ENCODE measurements at regions not wholly inside any gene's neighbourhood (a gene's known extent, or its start where the extent isn't known, plus 50 kb on each side); places are given as distances from the start of the nearest gene placed in this dataset.

DNA sequence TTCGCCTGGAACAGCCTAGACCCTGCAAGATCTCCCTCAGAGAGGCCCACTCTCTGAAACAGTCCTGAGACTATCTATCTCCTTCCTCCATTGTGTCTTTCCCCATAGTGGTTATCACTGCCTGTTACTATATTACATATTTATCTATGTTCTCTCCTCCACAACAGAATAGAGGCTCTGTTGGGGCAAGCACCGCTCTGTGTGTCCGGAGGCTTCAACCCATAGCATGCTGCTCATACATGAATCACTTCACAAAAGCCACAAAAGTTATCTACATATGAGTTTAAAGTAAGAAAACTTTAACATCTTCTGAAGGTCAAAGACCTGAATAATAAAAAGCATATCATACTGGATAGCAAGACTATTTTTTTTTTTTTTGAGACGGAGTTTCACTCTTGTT is 242.1 kb upstream of the HS6ST1 start:
- H3K27me3 ChIP-seq (ENCODE audit: low read length), result no peaks in the 10 kb centered on the region; the same call in 1 of the 2 replicates
- no peaks in the 10 kb centered on the region for H3K36me3 ChIP-seq (ENCODE audit: low read length)
- H3K27ac ChIP-seq (ENCODE audit: low read depth, low read length), result no peak overlapping the region
- TF ChIP-seq, protein P1, sequence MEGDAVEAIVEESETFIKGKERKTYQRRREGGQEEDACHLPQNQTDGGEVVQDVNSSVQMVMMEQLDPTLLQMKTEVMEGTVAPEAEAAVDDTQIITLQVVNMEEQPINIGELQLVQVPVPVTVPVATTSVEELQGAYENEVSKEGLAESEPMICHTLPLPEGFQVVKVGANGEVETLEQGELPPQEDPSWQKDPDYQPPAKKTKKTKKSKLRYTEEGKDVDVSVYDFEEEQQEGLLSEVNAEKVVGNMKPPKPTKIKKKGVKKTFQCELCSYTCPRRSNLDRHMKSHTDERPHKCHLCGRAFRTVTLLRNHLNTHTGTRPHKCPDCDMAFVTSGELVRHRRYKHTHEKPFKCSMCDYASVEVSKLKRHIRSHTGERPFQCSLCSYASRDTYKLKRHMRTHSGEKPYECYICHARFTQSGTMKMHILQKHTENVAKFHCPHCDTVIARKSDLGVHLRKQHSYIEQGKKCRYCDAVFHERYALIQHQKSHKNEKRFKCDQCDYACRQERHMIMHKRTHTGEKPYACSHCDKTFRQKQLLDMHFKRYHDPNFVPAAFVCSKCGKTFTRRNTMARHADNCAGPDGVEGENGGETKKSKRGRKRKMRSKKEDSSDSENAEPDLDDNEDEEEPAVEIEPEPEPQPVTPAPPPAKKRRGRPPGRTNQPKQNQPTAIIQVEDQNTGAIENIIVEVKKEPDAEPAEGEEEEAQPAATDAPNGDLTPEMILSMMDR (IDR thresholded peaks at IDR 0.05; ENCODE audit: insufficient read depth, low read length, poor library complexity, severe bottlenecking), result no peak
- TF ChIP-seq EZH2phosphoT487 (conservative IDR thresholded peaks at IDR 0.05; ENCODE audit: low read length), result no peak
- H3F3A ChIP-seq (ENCODE audit: insufficient read depth), result no peaks in the 10 kb centered on the region
- H3K9ac ChIP-seq (ENCODE audit: low read length), result no peak overlapping the region
- H3K4me2 ChIP-seq (ENCODE audit: low read depth, low read length, poor library complexity, severe bottlenecking), result no peak overlapping the region
- H2AFZ ChIP-seq (ENCODE audit: low read depth, low read length, severe bottlenecking), result no peak overlapping the region
- no peaks in the 10 kb centered on the region for H4K20me1 ChIP-seq (ENCODE audit: low read depth, low read length)
- no peaks in the 10 kb centered on the region for H3K9me3 ChIP-seq (ENCODE audit: insufficient read depth, low read length)
- H3K9me2 ChIP-seq (replicated peaks; ENCODE audit: insufficient read depth, low read length), result no peaks in the 10 kb centered on the region
- H3K4me3 ChIP-seq (ENCODE audit: insufficient read depth, low read length, poor library complexity, severe bottlenecking), result no peak overlapping the region
- H3K79me2 ChIP-seq (ENCODE audit: insufficient read depth, low read length), result no peaks in the 10 kb centered on the region

DNA sequence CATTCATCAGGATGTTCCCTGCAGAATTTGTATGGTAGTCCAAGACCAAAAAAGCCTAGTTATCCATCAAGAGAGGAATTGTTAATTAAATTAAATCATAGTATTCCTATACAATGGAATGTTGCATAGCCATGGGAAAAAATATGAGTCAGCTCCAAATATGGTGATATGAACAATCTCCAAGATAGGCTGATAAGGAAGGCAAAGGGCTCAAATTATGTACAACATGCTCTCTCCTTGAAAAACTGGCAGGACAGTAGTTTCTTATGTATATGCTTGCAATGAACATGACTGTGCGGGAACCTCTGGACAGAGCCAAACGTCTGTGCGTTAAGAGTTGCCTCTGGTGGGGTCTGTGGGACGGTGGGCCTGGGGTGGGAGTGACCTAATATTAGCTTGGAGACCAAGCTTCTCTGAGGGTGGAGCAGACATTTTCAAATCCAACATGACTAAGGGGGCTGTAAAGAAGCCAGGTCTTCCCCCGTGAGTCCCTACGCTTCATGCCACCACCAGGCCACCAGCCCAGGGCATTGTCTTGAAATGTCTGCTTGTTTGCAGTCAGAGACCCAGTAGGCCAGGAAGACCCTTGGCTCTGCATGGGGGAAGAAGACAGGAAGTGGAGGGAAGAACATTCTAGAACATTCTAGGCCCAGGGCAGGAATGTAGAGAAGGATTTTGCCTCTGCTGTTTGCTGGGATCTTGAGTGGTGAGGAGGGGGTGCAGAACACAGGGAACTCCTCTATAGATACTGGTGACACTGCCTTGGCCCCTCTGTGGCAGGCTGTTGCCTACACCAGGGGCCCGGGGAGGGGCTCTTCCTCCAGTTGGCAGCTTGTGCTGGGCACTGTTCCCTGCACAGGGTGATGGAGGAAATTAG is 244.0 kb upstream of the HS6ST1 start:
- Histone ChIP-seq H3K79me2 (ENCODE audit: insufficient read depth, low read length) (no peaks in the 10 kb centered on the region), H3K36me3 (ENCODE audit: low read length) (no peaks in the 10 kb centered on the region), H3F3A (ENCODE audit: insufficient read depth) (no peaks in the 10 kb centered on the region), H3K27me3 (ENCODE audit: low read length) (no peaks in the 10 kb centered on the region; the same call in 1 of the 2 replicates), H2AFZ (ENCODE audit: low read depth, low read length, severe bottlenecking) (no peak overlapping the region), H3K27ac (ENCODE audit: low read depth, low read length) (no peak overlapping the region), H3K9me2 (replicated peaks; ENCODE audit: insufficient read depth, low read length) (no peaks in the 10 kb centered on the region), H3K9ac (ENCODE audit: low read length) (no peak overlapping the region), H4K20me1 (ENCODE audit: low read depth, low read length) (no peaks in the 10 kb centered on the region), H3K4me3 (ENCODE audit: insufficient read depth, low read length, poor library complexity, severe bottlenecking) (no peak overlapping the region), H3K9me3 (ENCODE audit: insufficient read depth, low read length) (no peaks in the 10 kb centered on the region), H3K4me2 (ENCODE audit: low read depth, low read length, poor library complexity, severe bottlenecking) (no peak overlapping the region)
- TF ChIP-seq, protein P1 (IDR thresholded peaks at IDR 0.05; ENCODE audit: insufficient read depth, low read length, poor library complexity, severe bottlenecking), result no peak
- no peak for TF ChIP-seq EZH2phosphoT487 (conservative IDR thresholded peaks at IDR 0.05; ENCODE audit: low read length)

GRCh38 chr2:128563348-128563687 is 244.7 kb upstream of the HS6ST1 start:
- Histone ChIP-seq H3K9ac (ENCODE audit: low read length) (no peak overlapping the region), H3K4me2 (ENCODE audit: low read depth, low read length, poor library complexity, severe bottlenecking) (no peak overlapping the region), H2AFZ (ENCODE audit: low read depth, low read length, severe bottlenecking) (no peak overlapping the region), H3F3A (ENCODE audit: insufficient read depth) (no peaks in the 10 kb centered on the region), H3K27ac (ENCODE audit: low read depth, low read length) (no peak overlapping the region), H3K4me3 (ENCODE audit: insufficient read depth, low read length, poor library complexity, severe bottlenecking) (no peak overlapping the region), H3K79me2 (ENCODE audit: insufficient read depth, low read length) (no peaks in the 10 kb centered on the region), H4K20me1 (ENCODE audit: low read depth, low read length) (no peaks in the 10 kb centered on the region), H3K27me3 (ENCODE audit: low read length) (no peaks in the 10 kb centered on the region; the same call in 1 of the 2 replicates), H3K9me2 (replicated peaks; ENCODE audit: insufficient read depth, low read length) (no peaks in the 10 kb centered on the region), H3K36me3 (ENCODE audit: low read length) (no peaks in the 10 kb centered on the region), H3K9me3 (ENCODE audit: insufficient read depth, low read length) (no peaks in the 10 kb centered on the region)
- TF ChIP-seq, protein P1 (IDR thresholded peaks at IDR 0.05; ENCODE audit: insufficient read depth, low read length, poor library complexity, severe bottlenecking), result no peak
- TF ChIP-seq EZH2phosphoT487 (conservative IDR thresholded peaks at IDR 0.05; ENCODE audit: low read length), result no peak
